GM23248 (cell line): ENCODE measurements at regions not wholly inside any gene's neighbourhood (a gene's known extent, or its start where the extent isn't known, plus 50 kb on each side); places are given as distances from the start of the nearest gene placed in this dataset.

Experiments used
- DNase-seq: peaks from one replicate; pipeline ENCODE4 v3.0.0-alpha.2; 2015
- H2AFZ ChIP-seq: fragments of 200-600 bp; sonication (generic); 2 replicates; pipeline ENCODE4 v1.6.1; 2016; ENCODE audit warnings: antibody characterized with exemption
- H3F3A ChIP-seq: fragments of 200-600 bp; sonication (generic); 2 replicates; pipeline ENCODE4 v1.6.1; 2016; ENCODE audit warnings: mild to moderate bottlenecking, antibody characterized with exemption, mixed run types; ENCODE audit not compliant: insufficient read depth
- H3K27ac ChIP-seq: fragments of 200-600 bp; sonication (generic); 2 replicates; pipeline ENCODE4 v1.5.1; 2016; ENCODE audit warnings: mild to moderate bottlenecking
- H3K27me3 ChIP-seq: fragments of 200-600 bp; sonication (generic); replicated peaks from 2 replicates; pipeline ENCODE4 v1.6.1; 2016; ENCODE audit warnings: mild to moderate bottlenecking; ENCODE audit not compliant: insufficient read depth
- H3K36me3 ChIP-seq: fragments of 200-600 bp; sonication (generic); 2 replicates; pipeline ENCODE4 v1.6.1; 2016; ENCODE audit warnings: low read depth, mild to moderate bottlenecking
- H3K4me1 ChIP-seq: fragments of 200-600 bp; sonication (generic); 2 replicates; pipeline ENCODE4 v1.6.1; 2016; ENCODE audit warnings: mild to moderate bottlenecking; ENCODE audit not compliant: insufficient read depth
- H3K4me2 ChIP-seq: fragments of 200-600 bp; sonication (generic); one replicate; pipeline ENCODE4 v1.6.1; 2016; ENCODE audit warnings: mild to moderate bottlenecking; ENCODE audit not compliant: unreplicated experiment
- H3K4me3 ChIP-seq: fragments of 200-600 bp; sonication (generic); 2 replicates; pipeline ENCODE4 v1.5.1; 2016; ENCODE audit warnings: mild to moderate bottlenecking
- H3K79me2 ChIP-seq: fragments of 200-600 bp; sonication (generic); 2 replicates; pipeline ENCODE4 v1.6.1; 2016; ENCODE audit warnings: mild to moderate bottlenecking; ENCODE audit not compliant: insufficient read depth
- H3K9ac ChIP-seq: fragments of 200-600 bp; sonication (generic); 2 replicates; pipeline ENCODE4 v1.6.1; 2016; ENCODE audit warnings: mild to moderate bottlenecking
- H3K9me2 ChIP-seq: fragments of 200-600 bp; sonication (generic); 2 replicates; pipeline ENCODE4 v1.6.1; 2016; ENCODE audit warnings: mixed run types, mild to moderate bottlenecking, moderate library complexity; ENCODE audit not compliant: insufficient read depth
- H3K9me3 ChIP-seq: fragments of 200-600 bp; sonication (generic); one replicate; pipeline ENCODE4 v1.6.1; 2017; ENCODE audit warnings: low read depth
- H4K20me1 ChIP-seq: fragments of 200-600 bp; sonication (generic); 2 replicates; pipeline ENCODE4 v1.6.0; 2016; ENCODE audit not compliant: insufficient read depth
- EZH2 ChIP-seq: fragments of 200-600 bp; sonication (generic); IDR thresholded peaks from 2 replicates; pipeline ENCODE4 v1.6.1; 2018; ENCODE audit warnings: antibody characterized with exemption, mild to moderate bottlenecking; ENCODE audit not compliant: insufficient read depth, poor library complexity, severe bottlenecking
- EZH2phosphoT487 ChIP-seq: fragments of 200-600 bp; sonication (generic); IDR thresholded peaks from 2 replicates; pipeline ENCODE4 v1.6.1; 2018; ENCODE audit warnings: antibody characterized with exemption, moderate library complexity, mild to moderate bottlenecking, low read depth; ENCODE audit not compliant: insufficient read depth
- WGBS, 2 experiments: methylation state at CpG; one replicate each; pipeline ENCODE4 v1.1.6; 2015 to 2017; ENCODE audit warnings: low lambda C conversion rate in 2 of 2, low coverage in 1 of 2; ENCODE audit errors: missing lambda C conversion rate in 2 of 2; 5-methylcytosine and 5-hydroxymethylcytosine counted together
- in situ Hi-C: fragments of 300-500 bp; cut with MboI; formaldehyde crosslinking; loops from 2 replicates; pipeline ENCODE4 v1.15.0; 2020

- in situ Hi-C loops, result no loop called here
Observed at GRCh38 chr17:63134867-63135266, 168.8 kb downstream of the TANC2 start.

DNA sequence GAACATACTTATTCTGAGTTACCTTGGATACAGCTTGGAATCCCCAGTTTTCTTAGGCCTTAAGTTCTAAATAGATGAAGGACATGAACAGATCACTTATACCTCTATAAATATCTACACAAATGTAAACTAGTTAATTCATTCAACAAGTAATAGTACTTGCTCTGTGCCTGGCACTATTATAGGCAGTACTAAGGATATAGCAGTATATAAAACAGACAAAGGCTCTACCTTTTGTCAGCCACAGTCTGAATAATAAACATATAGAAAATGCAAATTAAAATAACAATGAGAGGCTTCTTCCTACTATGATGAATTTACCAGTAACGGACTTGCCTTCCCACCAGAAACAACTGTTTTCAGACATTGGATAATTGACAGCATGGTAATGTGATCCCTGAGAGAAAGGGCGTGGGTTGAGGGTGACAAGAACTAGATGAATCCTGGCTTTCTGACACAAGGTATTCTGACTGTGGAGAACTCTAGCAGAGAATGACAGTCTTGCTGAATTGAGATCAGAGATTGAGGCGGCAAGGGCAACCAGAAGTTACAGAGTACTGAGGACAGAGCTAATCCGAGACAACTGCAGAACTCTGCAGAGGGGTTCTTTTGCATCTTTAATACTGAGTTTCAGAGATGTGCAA, 170.5 kb downstream of the TANC2 start:
- Histone ChIP-seq H4K20me1 (0 out of 2 replicates have a peak, but pooled peaks cover 5% of the 10 kb centered on the region), H3F3A (peaks cover 5% of the 10 kb centered on the region; the same call in 1 of the 2 replicates), H3K4me1 (no peaks in the 10 kb centered on the region; the same call in 1 of the 2 replicates), H3K9me2 (no peaks in the 10 kb centered on the region), H3K36me3 (no peaks in the 10 kb centered on the region), H2AFZ (no peak overlapping the region), H3K27ac (no peak overlapping the region), H3K79me2 (peaks cover 99% of the 10 kb centered on the region), H3K4me3 (no peak overlapping the region), H3K4me2 (no peak overlapping the region), H3K9me3 (no peaks in the 10 kb centered on the region), H3K27me3 (no peaks in the 10 kb centered on the region), H3K9ac (no peak overlapping the region)
- WGBS, 2 experiments, result 93 to 94% methylated on average over 4 of the region's 4 CpGs
- in situ Hi-C loops, result no loop called here
- DNase-seq, result no peak
- no peak for TF ChIP-seq EZH2

More at GRCh38 chr17:63134867-63135266, 168.8 kb downstream of the TANC2 start:
- H3K4me2 ChIP-seq, result no peak overlapping the region
- 0 out of 2 replicates have a peak, but pooled peaks cover 5% of the 10 kb centered on the region for H4K20me1 ChIP-seq
- no peak overlapping the region for H3K4me3 ChIP-seq
- no peak overlapping the region for H3K27ac ChIP-seq
- no peaks in the 10 kb centered on the region for H3K9me3 ChIP-seq
- H3K36me3 ChIP-seq, result no peaks in the 10 kb centered on the region
- no peaks in the 10 kb centered on the region for H3K27me3 ChIP-seq
- TF ChIP-seq EZH2 (no peak), EZH2phosphoT487 (no peak)
- H3K4me1 ChIP-seq, result no peaks in the 10 kb centered on the region; the same call in 1 of the 2 replicates
- H3K9ac ChIP-seq, result no peak overlapping the region
- 97% methylated on average over 5 of the region's 5 CpGs for WGBS, 2 experiments
- H3K79me2 ChIP-seq, result peaks cover 100% of the 10 kb centered on the region
- no peak overlapping the region for H2AFZ ChIP-seq
- peaks cover 5% of the 10 kb centered on the region; the same call in 1 of the 2 replicates for H3F3A ChIP-seq
- no peaks in the 10 kb centered on the region for H3K9me2 ChIP-seq
- no peak for DNase-seq

GRCh38 chr17:63137163-63137562, 171.1 kb downstream of the TANC2 start:
- Histone ChIP-seq H3K79me2 (peaks cover 99% of the 10 kb centered on the region), H4K20me1 (no peaks in the 10 kb centered on the region), H3K36me3 (no peaks in the 10 kb centered on the region), H3K4me3 (no peak overlapping the region), H3K4me1 (no peaks in the 10 kb centered on the region; the same call in 1 of the 2 replicates), H3K9ac (no peak overlapping the region), H3F3A (peaks cover 5% of the 10 kb centered on the region; the same call in 1 of the 2 replicates), H2AFZ (no peak overlapping the region), H3K9me2 (no peaks in the 10 kb centered on the region), H3K4me2 (no peak overlapping the region), H3K27me3 (no peaks in the 10 kb centered on the region), H3K9me3 (no peaks in the 10 kb centered on the region), H3K27ac (no peak overlapping the region)
- in situ Hi-C loops, result no loop called here
- no peak for DNase-seq
- TF ChIP-seq EZH2phosphoT487 (no peak), EZH2 (no peak)

DNA sequence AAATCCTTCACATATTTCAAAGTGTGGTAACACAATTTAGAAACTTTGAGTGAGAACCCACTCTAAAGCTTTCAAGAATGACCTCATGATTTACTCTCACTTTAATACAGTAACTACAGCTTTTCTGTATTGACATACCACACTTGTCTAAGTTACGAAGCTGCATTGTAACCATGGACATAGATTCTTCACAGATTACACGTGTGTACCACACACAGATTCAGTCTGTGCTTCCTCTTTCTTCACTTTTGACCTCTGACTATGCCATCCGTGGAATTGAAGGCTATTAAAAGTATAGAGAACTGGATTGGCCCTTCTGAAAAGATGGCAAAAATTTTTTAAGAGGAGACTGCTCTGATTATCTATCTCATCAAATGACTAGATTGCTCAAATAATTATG, 172.7 kb downstream of the TANC2 start:
- TF ChIP-seq EZH2phosphoT487 (no peak), EZH2 (no peak)
- Histone ChIP-seq H3K27me3 (no peaks in the 10 kb centered on the region), H2AFZ (no peak overlapping the region), H3K9me3 (no peaks in the 10 kb centered on the region), H3K4me1 (no peaks in the 10 kb centered on the region; the same call in 1 of the 2 replicates), H3K9ac (no peak overlapping the region), H3K36me3 (no peaks in the 10 kb centered on the region), H3K4me2 (no peak overlapping the region), H3F3A (peaks cover 5% of the 10 kb centered on the region; the same call in 1 of the 2 replicates), H3K79me2 (peaks cover 99% of the 10 kb centered on the region), H3K4me3 (no peak overlapping the region), H3K9me2 (no peaks in the 10 kb centered on the region), H3K27ac (peak overlapping the region; percentile 12; the same call in 1 of the 2 replicates), H4K20me1 (no peaks in the 10 kb centered on the region)
- 50 to 56% methylated on average over 3 of the region's 3 CpGs for WGBS, 2 experiments
- in situ Hi-C loops, result no loop called here
- DNase-seq, result peak; percentile 28
